ENCODE measurements at regions not wholly inside any gene's neighbourhood (a gene's known extent, or its start where the extent isn't known, plus 50 kb on each side); places are given as distances from the start of the nearest gene placed in this dataset.

DNA sequence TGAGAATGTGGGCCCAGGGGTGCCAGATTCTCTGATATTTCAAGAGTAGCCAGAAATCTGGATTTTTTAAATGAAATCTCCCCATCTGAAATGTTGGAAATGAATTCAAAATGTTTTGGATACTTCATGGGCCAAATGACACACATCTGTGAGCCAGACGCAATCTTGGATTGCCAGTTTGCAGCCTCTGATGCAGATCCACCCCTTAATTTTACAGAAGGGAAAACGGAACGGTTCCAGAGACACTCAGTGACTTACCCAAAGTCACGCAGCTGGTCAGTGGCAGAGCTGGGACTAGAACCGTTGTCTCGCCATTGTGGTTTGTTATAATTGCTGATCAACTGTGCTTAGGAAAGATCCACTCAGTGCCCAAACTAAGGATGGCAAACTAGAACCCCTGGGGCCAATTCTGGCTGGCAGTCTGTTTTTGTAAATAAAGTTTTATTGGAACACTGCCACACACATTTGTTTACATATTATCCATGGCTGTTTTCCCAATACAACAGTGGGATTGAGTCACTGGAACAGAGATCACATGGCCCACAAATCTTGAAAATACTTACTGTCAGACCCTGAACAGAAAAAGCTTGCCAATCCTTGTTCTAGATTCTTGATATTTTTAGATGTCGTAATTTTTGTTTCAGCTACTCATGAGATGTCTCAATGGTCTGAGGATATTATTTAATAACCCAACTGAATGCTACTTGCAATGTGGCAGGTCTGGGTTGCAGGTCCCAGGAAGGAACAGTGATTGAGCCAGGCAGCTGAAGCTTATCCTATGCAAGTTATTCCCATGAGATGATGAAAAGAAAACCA is 143.8 kb downstream of the AXIN2 start:
- Histone ChIP-seq H3K4me1 (ENCODE audit: low read depth, poor library complexity, severe bottlenecking) (no peaks in the 10 kb centered on the region), H3K4me3 (IDR thresholded peaks at IDR 0.05; ENCODE audit: insufficient read depth, low read depth, low read length) (no peak overlapping the region), H3K36me3 (ENCODE audit: insufficient read depth) (no peaks in the 10 kb centered on the region), H3K9ac (no peak overlapping the region), H2AFZ (ENCODE audit: low read depth) (no peak overlapping the region), H3K79me2 (ENCODE audit: insufficient read depth, low read depth) (no peaks in the 10 kb centered on the region), H4K20me1 (ENCODE audit: insufficient read depth) (no peaks in the 10 kb centered on the region), H3K27ac (no peak overlapping the region), H3K4me2 (no peak overlapping the region), H3K27me3 (ENCODE audit: insufficient read depth, low read depth) (no peaks in the 10 kb centered on the region)
- TF ChIP-seq, protein P1, sequence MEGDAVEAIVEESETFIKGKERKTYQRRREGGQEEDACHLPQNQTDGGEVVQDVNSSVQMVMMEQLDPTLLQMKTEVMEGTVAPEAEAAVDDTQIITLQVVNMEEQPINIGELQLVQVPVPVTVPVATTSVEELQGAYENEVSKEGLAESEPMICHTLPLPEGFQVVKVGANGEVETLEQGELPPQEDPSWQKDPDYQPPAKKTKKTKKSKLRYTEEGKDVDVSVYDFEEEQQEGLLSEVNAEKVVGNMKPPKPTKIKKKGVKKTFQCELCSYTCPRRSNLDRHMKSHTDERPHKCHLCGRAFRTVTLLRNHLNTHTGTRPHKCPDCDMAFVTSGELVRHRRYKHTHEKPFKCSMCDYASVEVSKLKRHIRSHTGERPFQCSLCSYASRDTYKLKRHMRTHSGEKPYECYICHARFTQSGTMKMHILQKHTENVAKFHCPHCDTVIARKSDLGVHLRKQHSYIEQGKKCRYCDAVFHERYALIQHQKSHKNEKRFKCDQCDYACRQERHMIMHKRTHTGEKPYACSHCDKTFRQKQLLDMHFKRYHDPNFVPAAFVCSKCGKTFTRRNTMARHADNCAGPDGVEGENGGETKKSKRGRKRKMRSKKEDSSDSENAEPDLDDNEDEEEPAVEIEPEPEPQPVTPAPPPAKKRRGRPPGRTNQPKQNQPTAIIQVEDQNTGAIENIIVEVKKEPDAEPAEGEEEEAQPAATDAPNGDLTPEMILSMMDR (conservative IDR thresholded peaks at IDR 0.05; ENCODE audit: low read depth, low read length) = no peak

- no peaks in the 10 kb centered on the region for H3K36me3 ChIP-seq (ENCODE audit: insufficient read depth)
- no peak overlapping the region for H3K9ac ChIP-seq
- no peaks in the 10 kb centered on the region for H3K27me3 ChIP-seq (ENCODE audit: insufficient read depth, low read depth)
- no peak overlapping the region for H3K27ac ChIP-seq
- H4K20me1 ChIP-seq (ENCODE audit: insufficient read depth) = no peaks in the 10 kb centered on the region
- no peaks in the 10 kb centered on the region for H3K79me2 ChIP-seq (ENCODE audit: insufficient read depth, low read depth)
- no peak overlapping the region for H2AFZ ChIP-seq (ENCODE audit: low read depth)
- no peaks in the 10 kb centered on the region for H3K4me1 ChIP-seq (ENCODE audit: low read depth, poor library complexity, severe bottlenecking)
- no peak overlapping the region for H3K4me3 ChIP-seq (IDR thresholded peaks at IDR 0.05; ENCODE audit: insufficient read depth, low read depth, low read length)
- no peak overlapping the region for H3K4me2 ChIP-seq
- TF ChIP-seq, protein P1 (conservative IDR thresholded peaks at IDR 0.05; ENCODE audit: low read depth, low read length) = no peak
These were observed 145.5 kb downstream of the AXIN2 start for GRCh38 chr17:65415991-65416390.

- H3K36me3 ChIP-seq (ENCODE audit: insufficient read depth) = no peaks in the 10 kb centered on the region
- no peak overlapping the region for H2AFZ ChIP-seq (ENCODE audit: low read depth)
- no peaks in the 10 kb centered on the region for H3K4me1 ChIP-seq (ENCODE audit: low read depth, poor library complexity, severe bottlenecking)
- H3K4me2 ChIP-seq = no peak overlapping the region
- H3K27ac ChIP-seq = no peak overlapping the region
- no peaks in the 10 kb centered on the region for H4K20me1 ChIP-seq (ENCODE audit: insufficient read depth)
- no peaks in the 10 kb centered on the region for H3K79me2 ChIP-seq (ENCODE audit: insufficient read depth, low read depth)
- no peak overlapping the region for H3K4me3 ChIP-seq (IDR thresholded peaks at IDR 0.05; ENCODE audit: insufficient read depth, low read depth, low read length)
- H3K27me3 ChIP-seq (ENCODE audit: insufficient read depth, low read depth) = no peaks in the 10 kb centered on the region
- TF ChIP-seq, protein P1 (conservative IDR thresholded peaks at IDR 0.05; ENCODE audit: low read depth, low read length) = no peak
- no peak overlapping the region for H3K9ac ChIP-seq
These were observed 148.1 kb downstream of the AXIN2 start for GRCh38 chr17:65413390-65413789.

- no peaks in the 10 kb centered on the region for H4K20me1 ChIP-seq (ENCODE audit: insufficient read depth)
- H3K79me2 ChIP-seq (ENCODE audit: insufficient read depth, low read depth) = no peaks in the 10 kb centered on the region
- TF ChIP-seq, protein P1 (conservative IDR thresholded peaks at IDR 0.05; ENCODE audit: low read depth, low read length) = no peak
- H3K4me2 ChIP-seq = no peak overlapping the region
- no peak overlapping the region for H3K9ac ChIP-seq
- no peaks in the 10 kb centered on the region for H3K4me1 ChIP-seq (ENCODE audit: low read depth, poor library complexity, severe bottlenecking)
- no peak overlapping the region for H3K4me3 ChIP-seq (IDR thresholded peaks at IDR 0.05; ENCODE audit: insufficient read depth, low read depth, low read length)
- no peak overlapping the region for H2AFZ ChIP-seq (ENCODE audit: low read depth)
- H3K36me3 ChIP-seq (ENCODE audit: insufficient read depth) = no peaks in the 10 kb centered on the region
- no peak overlapping the region for H3K27ac ChIP-seq
- no peaks in the 10 kb centered on the region for H3K27me3 ChIP-seq (ENCODE audit: insufficient read depth, low read depth)
These were observed 152.1 kb downstream of the AXIN2 start for GRCh38 chr17:65409381-65409780.

Measured in KMS-11 (cell line).